GM19043 (cell line): ENCODE measurements at regions not wholly inside any gene's neighbourhood (a gene's known extent, or its start where the extent isn't known, plus 50 kb on each side); places are given as distances from the start of the nearest gene placed in this dataset.
"Not testable (repeated sequence)": the region's sequence is repeated elsewhere in the genome, so short reads cannot be mapped to it uniquely, and the experiment has no call there.

Experiments used
- ATAC-seq: cut with Tn5 transposase; IDR thresholded peaks from one replicate; pipeline ENCODE4 v1.9.1; 2021; ENCODE audit warnings: low read depth; ENCODE audit not compliant: unreplicated experiment

- no peak for ATAC-seq
These were observed 153.8 kb downstream of the DEPDC1B start for GRCh38 chr5:60546207-60546606.

DNA sequence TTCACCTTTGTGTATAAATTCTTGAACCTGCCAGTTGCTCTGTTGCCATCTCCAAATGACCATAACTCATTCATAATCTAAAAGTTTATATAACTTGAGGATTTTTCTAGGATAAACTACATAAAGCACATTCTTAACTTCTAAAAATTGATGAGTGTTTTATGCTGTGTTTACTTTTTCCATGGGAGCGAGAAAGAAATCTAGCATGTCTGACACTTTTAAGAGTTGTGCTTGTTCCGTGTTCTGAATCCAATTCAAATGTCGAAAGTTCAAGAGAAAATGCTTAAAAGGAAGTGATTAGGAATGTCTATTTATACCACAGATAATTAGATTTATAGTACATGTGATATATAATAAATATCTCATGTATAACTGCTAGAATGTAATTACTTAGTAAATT is 154.4 kb downstream of the DEPDC1B start:
- ATAC-seq = no peak

- no peak for ATAC-seq
These were observed 155.8 kb downstream of the DEPDC1B start for GRCh38 chr5:60544142-60544541.

- peak; percentile 14 for ATAC-seq
These were observed 158.0 kb downstream of the DEPDC1B start for GRCh38 chr5:60541980-60542379.

DNA sequence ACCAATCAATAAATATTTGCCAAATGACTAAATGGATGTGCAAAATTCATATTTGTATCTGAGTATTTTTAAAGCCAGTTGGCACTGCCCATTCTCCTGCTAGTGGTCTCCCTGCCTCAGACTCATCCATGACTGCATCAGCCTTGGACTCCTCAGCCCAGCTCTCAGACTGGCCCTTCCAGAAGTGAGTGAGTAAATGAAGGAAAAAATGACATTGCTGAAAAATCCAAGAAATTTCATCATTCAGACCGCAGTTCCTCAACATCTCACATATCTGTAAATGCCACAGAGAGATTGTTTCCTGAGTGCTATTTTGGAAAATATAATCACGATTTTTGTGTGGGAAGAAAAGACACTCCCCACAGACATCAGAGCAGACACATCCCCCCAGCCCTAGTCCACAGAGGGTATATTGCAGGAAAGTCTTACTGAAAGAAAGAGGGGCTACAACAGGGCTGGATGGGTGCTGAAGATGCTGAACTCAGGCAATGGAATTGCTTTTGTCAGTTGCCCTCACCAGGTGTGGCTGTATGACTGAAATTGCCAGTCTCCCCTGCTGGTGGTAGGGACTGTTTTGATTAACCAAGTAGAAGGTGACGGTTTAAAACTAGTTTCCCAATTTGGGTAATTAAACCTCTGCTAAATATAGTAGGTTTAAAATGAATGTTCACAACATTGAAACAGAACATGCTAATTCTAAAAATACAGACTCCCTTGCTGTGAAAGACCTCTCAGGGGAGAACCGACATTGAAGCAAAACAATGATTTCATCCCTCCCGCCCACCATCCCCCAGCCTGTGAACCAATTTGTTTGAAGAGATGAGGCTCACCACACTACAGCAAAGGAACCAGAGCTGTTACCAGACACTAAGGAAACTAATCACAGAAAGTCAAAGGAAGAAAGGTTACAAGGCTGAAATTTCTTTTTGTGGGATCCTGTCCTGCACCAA is 158.8 kb downstream of the DEPDC1B start:
- ATAC-seq = peak; percentile 83

DNA sequence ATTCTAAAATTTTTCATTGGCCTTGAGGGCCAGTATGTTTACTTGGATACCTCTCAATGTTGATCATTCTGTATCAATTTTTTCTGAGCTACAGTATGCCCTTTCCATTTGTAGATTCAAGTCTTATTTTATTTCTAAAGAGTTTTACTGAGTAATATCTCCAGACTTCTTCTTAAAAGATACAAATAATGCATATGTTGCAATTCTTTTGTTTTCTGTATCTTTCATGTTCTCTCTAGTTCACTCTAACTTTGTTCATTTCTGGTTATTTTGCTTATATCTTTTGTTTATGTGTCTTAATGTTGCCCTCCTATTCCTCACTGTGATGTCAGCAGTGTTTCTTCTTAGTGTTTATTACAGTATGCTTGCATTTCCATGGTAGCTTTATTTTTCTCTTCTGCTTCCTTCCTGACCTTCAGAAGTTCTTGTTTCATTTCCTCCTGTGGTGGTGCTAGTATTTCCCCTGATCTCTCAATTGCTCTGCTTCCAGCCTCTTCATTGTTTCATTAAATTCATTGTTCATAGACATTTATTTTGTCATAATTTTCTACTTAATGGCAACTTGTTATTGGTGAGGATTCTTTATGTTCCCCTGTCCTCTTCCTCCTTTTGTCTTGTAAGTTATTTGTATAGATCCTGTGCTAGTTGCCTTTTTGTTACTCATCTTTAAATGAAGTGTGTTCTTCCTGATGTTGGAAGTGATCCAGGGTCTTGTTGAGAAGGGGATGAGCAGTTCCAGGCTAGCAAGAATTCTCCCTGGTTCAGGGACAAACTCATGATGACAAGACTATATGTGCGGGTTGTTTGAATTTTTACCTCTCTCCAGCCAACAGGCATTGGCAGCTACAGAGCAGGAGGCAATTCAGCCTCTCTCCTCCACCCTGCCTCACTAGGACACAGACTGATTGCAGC is 160.8 kb downstream of the DEPDC1B start:
- ATAC-seq = no peak

DNA sequence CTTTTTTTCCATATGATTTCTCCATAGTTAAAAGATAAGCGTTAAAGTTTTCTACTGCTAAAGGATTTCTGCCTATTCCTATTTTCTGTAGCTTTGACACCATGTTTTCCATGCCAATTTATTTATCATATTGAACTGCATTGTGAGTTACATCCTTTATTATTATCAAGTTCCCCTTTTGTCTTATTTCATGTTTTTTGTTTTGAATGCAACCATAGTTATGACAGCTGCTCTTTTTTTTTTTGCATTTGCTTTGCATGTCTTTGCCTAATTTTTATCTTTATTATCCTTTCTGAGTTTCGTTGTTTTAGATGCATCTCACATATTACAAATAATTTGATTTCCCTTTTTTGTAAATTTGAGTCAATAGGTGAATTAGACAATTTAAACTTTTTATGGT is 161.5 kb downstream of the DEPDC1B start:
- ATAC-seq = no peak

- no peak for ATAC-seq
These were observed 164.0 kb downstream of the DEPDC1B start for GRCh38 chr5:60535951-60536350.

DNA sequence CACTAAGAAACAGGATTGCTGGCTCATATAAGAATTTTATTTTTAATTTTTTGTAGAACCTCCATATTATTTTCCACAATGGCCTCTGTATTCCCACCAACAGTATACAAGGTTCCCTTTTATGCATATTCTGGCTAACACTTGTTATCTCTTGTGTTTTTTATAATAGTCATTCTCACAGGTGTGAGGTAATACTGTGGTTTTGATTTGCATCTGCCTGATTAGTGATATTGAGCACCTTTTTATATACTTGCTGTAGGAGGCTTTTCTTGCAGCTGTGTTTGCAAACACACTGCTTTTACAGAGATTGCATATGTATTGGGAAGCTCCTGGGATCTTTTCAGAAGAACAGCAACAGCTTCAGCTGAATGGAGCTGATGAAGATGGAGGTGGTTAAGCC is 164.8 kb downstream of the DEPDC1B start:
- no peak for ATAC-seq

GRCh38 chr5:60533789-60534188 is 166.2 kb downstream of the DEPDC1B start:
- ATAC-seq = no peak

GRCh38 chr5:60532796-60533195 is 167.2 kb downstream of the DEPDC1B start:
- ATAC-seq = not testable (repeated sequence)

DNA sequence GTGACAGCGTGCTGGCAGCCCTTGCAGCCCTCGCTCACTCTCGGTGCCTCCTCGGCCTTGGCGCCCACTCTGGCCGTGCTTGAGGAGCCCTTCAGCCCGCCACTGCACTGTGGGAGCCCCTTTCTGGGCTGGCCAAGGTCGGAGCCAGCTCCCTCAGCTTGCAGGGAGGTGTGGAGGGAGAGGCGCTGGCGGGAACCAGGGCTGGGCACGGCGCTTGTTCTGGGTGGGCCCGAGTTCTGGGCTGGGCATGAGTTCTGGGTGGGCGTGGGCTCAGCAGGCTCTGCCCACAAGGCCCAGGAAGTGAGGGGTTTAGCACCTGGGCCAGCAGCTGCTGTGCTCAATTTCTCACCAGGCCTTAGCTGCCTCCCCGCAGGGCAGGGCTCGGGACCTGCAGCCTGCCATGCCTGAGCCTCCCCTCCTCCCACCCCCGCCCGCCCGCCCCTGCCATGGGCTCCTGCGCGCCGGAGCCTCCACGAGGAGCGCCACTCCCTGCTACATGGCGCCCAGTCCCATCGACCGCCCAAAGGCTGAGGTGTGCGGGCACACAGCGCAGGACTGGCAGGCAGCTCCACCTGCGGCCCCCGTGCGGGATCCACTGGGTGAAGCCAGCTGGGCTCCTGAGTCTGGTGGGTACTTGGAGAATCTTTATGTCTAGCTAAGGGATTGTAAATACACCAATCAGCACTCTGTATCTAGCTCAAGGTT is 169.7 kb downstream of the DEPDC1B start:
- ATAC-seq = not testable (repeated sequence)

- no peak for ATAC-seq
These were observed 171.0 kb downstream of the DEPDC1B start for GRCh38 chr5:60529001-60529400.

DNA sequence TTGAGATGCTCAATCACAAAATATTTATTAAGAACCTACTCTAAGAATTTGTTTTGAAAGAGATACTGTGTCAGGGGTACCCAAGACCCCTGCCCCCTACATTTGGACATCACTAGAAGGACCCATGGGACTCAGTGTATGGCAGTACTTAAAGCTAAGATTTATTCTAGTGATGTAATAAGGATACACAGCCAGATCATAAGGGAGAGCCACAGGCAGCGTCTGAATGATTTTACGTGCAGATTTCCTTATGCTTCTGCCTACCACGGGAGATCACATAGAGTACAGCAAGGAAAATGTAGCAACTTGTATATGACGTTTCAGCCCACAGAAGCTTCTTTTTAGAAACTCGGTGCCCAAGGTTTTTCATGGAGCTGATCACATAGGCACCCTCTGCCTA is 172.9 kb downstream of the DEPDC1B start:
- ATAC-seq = no peak

DNA sequence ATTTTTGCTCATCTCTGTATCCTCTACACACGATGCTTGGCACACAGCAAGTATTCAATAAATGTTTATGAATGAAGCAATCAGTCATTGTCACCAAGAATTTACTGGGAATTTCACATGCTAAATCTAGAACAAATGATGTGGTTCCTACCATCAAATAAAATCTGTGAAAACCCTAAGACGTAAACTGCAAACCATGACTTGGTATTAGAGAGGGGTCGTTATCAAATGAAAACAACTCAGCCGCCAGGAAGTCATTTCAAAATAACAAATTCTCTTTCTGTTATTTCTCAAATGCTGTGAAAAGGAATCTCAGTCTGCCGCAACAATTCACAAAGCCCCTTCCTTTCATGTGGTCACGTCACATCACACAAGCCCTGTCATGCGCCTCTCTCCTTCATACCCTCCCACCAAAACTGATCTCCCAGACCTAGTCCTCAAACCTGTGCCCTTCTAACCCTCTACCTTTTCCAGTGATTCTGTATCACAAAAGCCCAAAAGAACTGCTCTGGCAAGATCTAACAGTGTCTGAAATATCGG is 173.6 kb downstream of the DEPDC1B start:
- ATAC-seq = no peak

GRCh38 chr5:60522292-60522905 is 177.6 kb downstream of the DEPDC1B start:
- peak; percentile 75 for ATAC-seq

DNA sequence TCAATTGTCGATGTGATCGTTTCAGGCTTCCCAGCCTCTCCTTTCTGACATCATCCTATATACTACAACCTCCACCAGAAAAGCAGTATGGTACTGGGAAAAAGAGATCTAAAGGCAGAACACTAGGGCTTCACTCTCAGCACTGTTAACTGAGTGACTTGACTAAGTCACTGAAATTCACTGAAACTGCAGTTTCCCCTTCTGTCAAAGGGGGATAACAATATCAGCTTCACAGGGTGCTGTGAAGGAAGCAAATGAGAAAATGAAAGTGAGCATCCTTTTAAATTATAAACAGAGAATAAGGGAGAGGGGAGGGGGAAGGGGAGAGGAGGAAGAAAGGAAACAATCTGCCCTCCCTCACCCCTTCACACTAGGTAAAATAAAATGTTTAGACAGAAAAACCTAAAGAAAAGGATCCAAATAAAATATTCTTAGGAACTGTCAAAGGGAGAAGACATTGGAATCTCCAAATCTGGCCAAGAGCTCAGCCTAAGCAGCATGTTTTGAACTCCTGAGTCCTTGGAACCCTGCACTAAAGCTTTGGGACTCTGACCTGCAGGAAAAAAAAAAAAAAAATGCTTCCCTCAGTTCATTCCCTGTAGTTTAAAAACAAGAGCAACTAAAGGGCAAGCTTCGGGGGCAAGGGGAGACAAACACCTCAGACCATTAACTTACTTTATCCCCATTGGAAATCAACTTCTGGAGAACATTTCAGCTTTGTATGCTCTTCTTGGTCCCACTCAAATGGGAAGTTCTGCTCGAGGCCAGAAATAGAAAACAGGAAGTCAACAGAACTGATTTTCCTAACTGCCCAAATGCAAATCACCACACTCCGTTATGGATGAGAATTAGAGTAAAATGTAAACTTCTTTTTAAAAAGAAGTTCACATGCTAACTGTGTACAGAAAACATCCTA is 178.3 kb downstream of the DEPDC1B start:
- ATAC-seq = peak; percentile 46

DNA sequence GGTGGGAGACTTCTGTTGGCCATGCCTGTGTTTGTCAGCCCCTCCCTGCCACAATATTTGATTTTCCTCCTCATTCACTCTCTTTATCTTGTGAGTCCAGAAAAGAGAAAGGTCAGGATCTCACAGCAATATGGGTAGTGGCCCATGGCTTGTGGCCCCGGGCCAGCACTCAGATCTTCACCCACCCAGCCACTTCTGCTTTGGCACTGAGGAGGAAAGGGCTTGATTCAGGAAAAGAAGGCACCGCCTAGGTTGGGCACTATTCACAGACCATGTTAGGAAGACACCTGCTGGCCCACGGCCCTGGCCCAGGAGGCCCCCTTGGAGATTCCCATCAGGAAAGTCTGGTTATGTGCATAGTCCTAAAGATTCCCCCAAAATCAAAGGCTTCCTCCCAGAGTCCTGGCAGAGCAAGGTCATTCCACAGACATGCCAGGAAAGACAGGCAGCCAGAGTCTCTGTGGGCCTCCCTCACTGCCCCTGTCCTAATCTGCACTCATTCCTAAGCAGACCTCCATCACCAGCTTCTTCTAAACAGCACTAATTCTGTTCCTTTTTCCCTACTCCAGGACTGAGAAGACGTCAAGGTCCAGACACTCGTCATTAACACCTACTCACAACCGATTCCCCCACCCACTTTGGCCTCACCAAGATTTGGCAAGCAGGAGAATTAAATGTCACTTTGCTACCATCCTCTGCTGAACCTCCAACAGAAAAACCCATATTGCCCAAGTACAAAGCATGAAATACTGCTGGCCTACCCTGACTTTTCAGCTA is 179.3 kb downstream of the DEPDC1B start:
- ATAC-seq = no peak
